ENCODE measurements at regions not wholly inside any gene's neighbourhood (a gene's known extent, or its start where the extent isn't known, plus 50 kb on each side); places are given as distances from the start of the nearest gene placed in this dataset.

DNA sequence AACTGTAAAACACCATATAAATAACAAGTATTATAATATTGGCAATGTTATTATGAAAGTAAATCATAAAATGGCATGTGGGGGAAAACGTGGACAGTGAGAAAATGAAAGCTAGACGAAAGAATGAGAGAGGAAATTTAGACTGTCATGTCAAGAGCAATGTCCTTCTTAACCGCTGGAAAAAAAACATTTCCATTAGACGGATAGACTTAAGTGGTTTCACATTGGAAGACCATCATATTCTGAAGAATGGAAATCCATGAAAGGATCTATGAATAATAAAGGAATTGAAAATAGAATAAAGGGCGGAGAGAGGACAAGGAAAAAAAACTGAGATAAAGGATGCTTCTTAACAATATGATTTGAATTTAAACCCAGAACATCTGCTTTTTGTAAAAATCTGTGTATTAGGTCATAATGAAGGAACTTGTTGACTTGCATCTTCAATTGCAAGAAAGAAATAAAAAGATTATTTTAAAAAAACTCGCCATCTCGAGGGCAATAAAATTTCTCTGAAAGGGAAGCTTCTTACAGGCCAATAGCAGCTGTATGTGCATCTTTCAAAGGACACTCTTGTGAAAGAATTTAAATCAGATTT is 90.6 kb downstream of the SPRY2 start:
- CTCF ChIA-PET: no interaction called here
- no peak overlapping the region for H3K4me3 ChIP-seq (ENCODE audit: low read depth, low read length, poor library complexity, severe bottlenecking)
- no peaks in the 10 kb centered on the region for H3K9me3 ChIP-seq (ENCODE audit: low read depth, low read length, poor library complexity, severe bottlenecking)
- no peaks in the 10 kb centered on the region for H3K36me3 ChIP-seq (ENCODE audit: insufficient read depth, low read length, poor library complexity, severe bottlenecking)
- H3K27me3 ChIP-seq (replicated peaks; ENCODE audit: insufficient read depth, low read depth, low read length, poor library complexity): peaks cover 13% of the 10 kb centered on the region
- intact Hi-C loops (cut with micrococcal nuclease; ENCODE audit: unreplicated experiment): no loop called here
- POLR2A ChIA-PET (ENCODE audit: low non-redundant PET): no interaction called here
- TF ChIP-seq, protein P1, sequence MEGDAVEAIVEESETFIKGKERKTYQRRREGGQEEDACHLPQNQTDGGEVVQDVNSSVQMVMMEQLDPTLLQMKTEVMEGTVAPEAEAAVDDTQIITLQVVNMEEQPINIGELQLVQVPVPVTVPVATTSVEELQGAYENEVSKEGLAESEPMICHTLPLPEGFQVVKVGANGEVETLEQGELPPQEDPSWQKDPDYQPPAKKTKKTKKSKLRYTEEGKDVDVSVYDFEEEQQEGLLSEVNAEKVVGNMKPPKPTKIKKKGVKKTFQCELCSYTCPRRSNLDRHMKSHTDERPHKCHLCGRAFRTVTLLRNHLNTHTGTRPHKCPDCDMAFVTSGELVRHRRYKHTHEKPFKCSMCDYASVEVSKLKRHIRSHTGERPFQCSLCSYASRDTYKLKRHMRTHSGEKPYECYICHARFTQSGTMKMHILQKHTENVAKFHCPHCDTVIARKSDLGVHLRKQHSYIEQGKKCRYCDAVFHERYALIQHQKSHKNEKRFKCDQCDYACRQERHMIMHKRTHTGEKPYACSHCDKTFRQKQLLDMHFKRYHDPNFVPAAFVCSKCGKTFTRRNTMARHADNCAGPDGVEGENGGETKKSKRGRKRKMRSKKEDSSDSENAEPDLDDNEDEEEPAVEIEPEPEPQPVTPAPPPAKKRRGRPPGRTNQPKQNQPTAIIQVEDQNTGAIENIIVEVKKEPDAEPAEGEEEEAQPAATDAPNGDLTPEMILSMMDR (conservative IDR thresholded peaks at IDR 0.05; ENCODE audit: low read depth, low read length): no peak
- TF ChIP-seq EZH2 (IDR thresholded peaks at IDR 0.05; ENCODE audit: borderline replicate concordance, low read depth, low read length, poor library complexity, severe bottlenecking): no peak
- BruUV-seq (replicated peaks): no TSS peak
- peaks cover 14% of the 10 kb centered on the region for H3K4me1 ChIP-seq (ENCODE audit: insufficient read depth, low read length, poor library complexity, severe bottlenecking)
- DNase-seq (ENCODE audit: low spot score): no peak
- H3K27ac ChIP-seq (ENCODE audit: low read depth, low read length, poor library complexity, severe bottlenecking): no peak overlapping the region

DNA sequence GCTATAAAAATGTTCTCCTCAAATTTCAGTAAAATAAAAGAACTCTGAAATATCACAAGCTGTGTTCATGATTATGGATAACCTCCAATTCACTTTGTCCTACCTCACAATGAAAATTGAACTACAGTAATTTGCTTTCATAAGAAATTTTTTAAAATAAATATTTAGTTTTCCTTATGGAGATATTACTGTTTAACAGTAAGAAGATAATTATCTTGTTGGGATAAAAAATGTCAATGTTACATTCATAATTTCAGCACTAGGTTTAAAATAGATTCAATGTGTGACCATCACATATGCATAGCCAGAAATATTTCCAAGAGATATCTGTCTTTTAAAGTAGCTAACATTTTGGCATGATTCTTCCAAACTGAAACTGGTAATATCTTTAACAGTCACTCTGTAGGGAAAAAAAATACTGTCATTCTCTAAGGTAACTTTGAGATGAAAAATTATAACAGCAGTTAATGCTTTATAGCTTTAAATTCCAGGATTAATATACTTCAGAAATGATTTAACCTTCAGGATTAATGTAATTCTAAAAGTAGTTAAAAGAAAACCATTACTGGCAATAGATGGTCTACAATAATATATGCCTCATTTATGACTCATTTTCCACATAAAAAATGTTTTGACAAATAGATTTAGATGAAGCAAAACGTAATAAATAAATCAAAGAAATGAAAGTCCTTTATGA is 91.3 kb downstream of the SPRY2 start:
- ChIA-PET CTCF (no interaction called here), POLR2A (ENCODE audit: low non-redundant PET) (interaction anchor here (0.6 kb wide), 1 partner anchor 343 kb away, joined by 3 read pairs; no protein-coding TSS in a partner anchor)
- intact Hi-C loops (cut with micrococcal nuclease; ENCODE audit: unreplicated experiment): loop anchor here (5.0 to 10.0 kb wide), 3 partner anchors 167 to 447 kb away; no protein-coding TSS in a partner anchor
- no peak overlapping the region for H3K27ac ChIP-seq (ENCODE audit: low read depth, low read length, poor library complexity, severe bottlenecking)
- peaks cover 13% of the 10 kb centered on the region for H3K27me3 ChIP-seq (replicated peaks; ENCODE audit: insufficient read depth, low read depth, low read length, poor library complexity)
- no peak for TF ChIP-seq EZH2 (IDR thresholded peaks at IDR 0.05; ENCODE audit: borderline replicate concordance, low read depth, low read length, poor library complexity, severe bottlenecking)
- TF ChIP-seq, protein P1 (conservative IDR thresholded peaks at IDR 0.05; ENCODE audit: low read depth, low read length): no peak
- BruUV-seq (replicated peaks): no TSS peak
- H3K4me3 ChIP-seq (ENCODE audit: low read depth, low read length, poor library complexity, severe bottlenecking): no peak overlapping the region
- peaks cover 21% of the 10 kb centered on the region for H3K4me1 ChIP-seq (ENCODE audit: insufficient read depth, low read length, poor library complexity, severe bottlenecking)
- DNase-seq (ENCODE audit: low spot score): no peak
- no peaks in the 10 kb centered on the region for H3K9me3 ChIP-seq (ENCODE audit: low read depth, low read length, poor library complexity, severe bottlenecking)
- no peaks in the 10 kb centered on the region for H3K36me3 ChIP-seq (ENCODE audit: insufficient read depth, low read length, poor library complexity, severe bottlenecking)

DNA sequence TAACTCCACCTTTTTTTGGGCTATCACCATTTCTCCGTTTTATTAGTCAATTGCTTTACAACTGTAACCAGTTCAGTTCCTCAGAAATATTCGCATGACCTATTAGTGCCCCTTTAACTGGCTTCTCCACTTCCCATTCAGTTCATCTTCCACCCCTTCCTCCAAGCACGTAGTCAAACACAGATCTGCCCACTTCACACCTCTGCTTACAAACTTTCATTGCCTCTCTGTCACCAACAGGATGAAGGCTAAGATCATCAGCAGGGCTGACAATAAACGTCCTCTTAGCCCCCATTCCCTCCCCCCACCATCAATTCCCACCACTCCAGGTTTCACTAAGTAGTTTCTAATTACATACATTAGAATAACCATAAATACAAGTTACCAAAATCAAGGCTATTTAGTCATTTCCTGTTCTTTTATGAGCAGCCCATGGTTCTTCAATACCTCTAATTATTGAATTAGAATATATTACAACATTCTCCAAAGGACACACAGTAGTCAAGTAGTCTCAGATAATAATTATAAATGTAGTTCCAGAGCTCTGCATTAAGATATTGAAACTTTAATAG is 95.7 kb downstream of the SPRY2 start:
- BruUV-seq (replicated peaks): no TSS peak

More for the DNA sequence above, 95.7 kb downstream of the SPRY2 start:
- intact Hi-C loops (cut with micrococcal nuclease; ENCODE audit: unreplicated experiment): loop anchor here (5.0 to 10.0 kb wide), 3 partner anchors 163 to 443 kb away; no protein-coding TSS in a partner anchor
- Histone ChIP-seq H3K27me3 (replicated peaks; ENCODE audit: insufficient read depth, low read depth, low read length, poor library complexity) (peaks cover 17% of the 10 kb centered on the region), H3K9me3 (ENCODE audit: low read depth, low read length, poor library complexity, severe bottlenecking) (no peaks in the 10 kb centered on the region), H3K4me3 (ENCODE audit: low read depth, low read length, poor library complexity, severe bottlenecking) (no peak overlapping the region), H3K27ac (ENCODE audit: low read depth, low read length, poor library complexity, severe bottlenecking) (no peak overlapping the region), H3K36me3 (ENCODE audit: insufficient read depth, low read length, poor library complexity, severe bottlenecking) (no peaks in the 10 kb centered on the region), H3K4me1 (ENCODE audit: insufficient read depth, low read length, poor library complexity, severe bottlenecking) (peaks cover 21% of the 10 kb centered on the region)
- CTCF ChIA-PET: no interaction called here
- DNase-seq (ENCODE audit: low spot score): peak; percentile 89
- TF ChIP-seq EZH2 (IDR thresholded peaks at IDR 0.05; ENCODE audit: borderline replicate concordance, low read depth, low read length, poor library complexity, severe bottlenecking): no peak
- TF ChIP-seq, protein P1 (conservative IDR thresholded peaks at IDR 0.05; ENCODE audit: low read depth, low read length): no peak
- POLR2A ChIA-PET (ENCODE audit: low non-redundant PET): no interaction called here
